ENCODE measurements at regions not wholly inside any gene's neighbourhood (a gene's known extent, or its start where the extent isn't known, plus 50 kb on each side); places are given as distances from the start of the nearest gene placed in this dataset.

- in situ Hi-C loops (cut with HindIII; ENCODE audit: low pct_unique_long_range_greater_than_20kb, low sequenced_read_pairs), result no loop called here
- DNase-seq (ENCODE audit: low read depth in 1 of 2, low spot score in 1 of 2), result no peak
- no peak for TF ChIP-seq JUND (IDR thresholded peaks at IDR 0.05; ENCODE audit: low read depth)
Observed at GRCh38 chr22:48710410-48710809, 1117.3 kb downstream of the BRD1 start.

- no peak for DNase-seq (ENCODE audit: low read depth in 1 of 2, low spot score in 1 of 2)
- in situ Hi-C loops (cut with HindIII; ENCODE audit: low pct_unique_long_range_greater_than_20kb, low sequenced_read_pairs), result no loop called here
- TF ChIP-seq JUND (IDR thresholded peaks at IDR 0.05; ENCODE audit: low read depth), result no peak
Observed at GRCh38 chr22:48709976-48710375, 1117.7 kb downstream of the BRD1 start.

GRCh38 chr22:48709453-48709852 lies 1118.2 kb downstream of the BRD1 start:
- in situ Hi-C loops (cut with HindIII; ENCODE audit: low pct_unique_long_range_greater_than_20kb, low sequenced_read_pairs), result no loop called here

GRCh38 chr22:48708558-48709245 lies 1119.0 kb downstream of the BRD1 start:
- TF ChIP-seq JUND (IDR thresholded peaks at IDR 0.05; ENCODE audit: low read depth), result no peak
- DNase-seq (ENCODE audit: low read depth in 1 of 2, low spot score in 1 of 2), result no peak
- in situ Hi-C loops (cut with HindIII; ENCODE audit: low pct_unique_long_range_greater_than_20kb, low sequenced_read_pairs), result no loop called here

More at GRCh38 chr22:48709453-48709852, 1118.2 kb downstream of the BRD1 start:
- DNase-seq (ENCODE audit: low read depth in 1 of 2, low spot score in 1 of 2), result no peak
- TF ChIP-seq JUND (IDR thresholded peaks at IDR 0.05; ENCODE audit: low read depth), result no peak

GRCh38 chr22:48707763-48708557 lies 1119.7 kb downstream of the BRD1 start:
- TF ChIP-seq JUND (IDR thresholded peaks at IDR 0.05; ENCODE audit: low read depth), result no peak
- in situ Hi-C loops (cut with HindIII; ENCODE audit: low pct_unique_long_range_greater_than_20kb, low sequenced_read_pairs), result no loop called here
- DNase-seq (ENCODE audit: low read depth in 1 of 2, low spot score in 1 of 2), result no peak

- TF ChIP-seq JUND (IDR thresholded peaks at IDR 0.05; ENCODE audit: low read depth), result no peak
- DNase-seq (ENCODE audit: low read depth in 1 of 2, low spot score in 1 of 2), result no peak
- in situ Hi-C loops (cut with HindIII; ENCODE audit: low pct_unique_long_range_greater_than_20kb, low sequenced_read_pairs), result no loop called here
Observed at GRCh38 chr22:48706934-48707762, 1120.5 kb downstream of the BRD1 start.

- in situ Hi-C loops (cut with HindIII; ENCODE audit: low pct_unique_long_range_greater_than_20kb, low sequenced_read_pairs), result no loop called here
- no peak for TF ChIP-seq JUND (IDR thresholded peaks at IDR 0.05; ENCODE audit: low read depth)
Observed at GRCh38 chr22:48705917-48706605, 1121.6 kb downstream of the BRD1 start.

GRCh38 chr22:48705159-48705916 lies 1122.3 kb downstream of the BRD1 start:
- no peak for DNase-seq (ENCODE audit: low read depth in 1 of 2, low spot score in 1 of 2)
- in situ Hi-C loops (cut with HindIII; ENCODE audit: low pct_unique_long_range_greater_than_20kb, low sequenced_read_pairs), result no loop called here
- no peak for TF ChIP-seq JUND (IDR thresholded peaks at IDR 0.05; ENCODE audit: low read depth)

More at GRCh38 chr22:48705917-48706605, 1121.6 kb downstream of the BRD1 start:
- DNase-seq (ENCODE audit: low read depth in 1 of 2, low spot score in 1 of 2), result no peak

- DNase-seq (ENCODE audit: low read depth in 1 of 2, low spot score in 1 of 2), result no peak
- no peak for TF ChIP-seq JUND (IDR thresholded peaks at IDR 0.05; ENCODE audit: low read depth)
- in situ Hi-C loops (cut with HindIII; ENCODE audit: low pct_unique_long_range_greater_than_20kb, low sequenced_read_pairs), result no loop called here
Observed at GRCh38 chr22:48704335-48704734, 1123.3 kb downstream of the BRD1 start.

GRCh38 chr22:48703265-48703941 lies 1124.3 kb downstream of the BRD1 start:
- no peak for DNase-seq (ENCODE audit: low read depth in 1 of 2, low spot score in 1 of 2)
- in situ Hi-C loops (cut with HindIII; ENCODE audit: low pct_unique_long_range_greater_than_20kb, low sequenced_read_pairs), result no loop called here
- TF ChIP-seq JUND (IDR thresholded peaks at IDR 0.05; ENCODE audit: low read depth), result no peak
